A549 (cell line): ENCODE measurements at regions not wholly inside any gene's neighbourhood (a gene's known extent, or its start where the extent isn't known, plus 50 kb on each side); places are given as distances from the start of the nearest gene placed in this dataset.
A peak's percentile ranks its signal among the peaks of the same experiment; 100 is the strongest.

Experiments
- ATAC-seq, 2 experiments: fragments of 200-7000 bp in 1 of 2; fragments of >200 bp in 1 of 2; cut with Nextera tagmentation in 1 of 2; cut with Tn5 transposase in 1 of 2; 3 replicates each; pipeline versions ENCODE4 v1.8.0 to v1.9.1; 2018 to 2020; ENCODE audit warnings: mild to moderate bottlenecking in 1 of 2, moderate library complexity in 1 of 2
- CTCF ChIA-PET: fragments of 300-600 bp; sonication (Branson Sonifier 250); formaldehyde crosslinking; extraction: SDS; loops from one replicate; lab custom pipeline; 2021; ENCODE audit warnings: antibody characterized with exemption, inconsistent platforms; lab: Yijun Ruan, JAX
- POLR2A ChIA-PET: fragments of 350-600 bp; formaldehyde crosslinking; extraction: SDS; loops from one replicate; lab custom pipeline; 2021; ENCODE audit warnings: antibody characterized with exemption, inconsistent platforms; lab: Yijun Ruan, JAX
- DNase-seq, 2 experiments: peaks; one replicate each; pipeline versions ENCODE4 v3.0.0 to v3.0.0-alpha.2; 2011 to 2016; ENCODE audit warnings: low read depth in 1 of 2, low spot score in 1 of 2
- FAIRE-seq: peaks from 2 replicates; lab custom pipeline; 2011; peaks lifted over from hg19 to GRCh38; lab: Jason Lieb, UNC
- H3K27ac ChIP-seq, 2 experiments: fragments of >200 bp; sonication (Bioruptor Twin); formaldehyde crosslinking; 3 replicates each; pipeline ENCODE4 v1.5.1; 2016 to 2017
- H3K4me1 ChIP-seq: fragments of >200 bp; sonication (Bioruptor Twin); formaldehyde crosslinking; 3 replicates; pipeline ENCODE4 v1.6.1; 2016
- H3K4me2 ChIP-seq: fragments of >200 bp; sonication (Bioruptor Twin); formaldehyde crosslinking; 3 replicates; pipeline ENCODE4 v1.6.1; 2016
- H3K4me3 ChIP-seq: fragments of >200 bp; sonication (Bioruptor Twin); formaldehyde crosslinking; 3 replicates; pipeline ENCODE4 v1.5.1; 2016
- H3K9me3 ChIP-seq: fragments of >200 bp; sonication (Bioruptor Twin); formaldehyde crosslinking; 3 replicates; pipeline ENCODE4 v1.6.1; 2016
- BHLHE40 ChIP-seq: IDR thresholded peaks from 2 replicates; pipeline ENCODE4 v1.6.1; 2012; ENCODE audit warnings: low read depth, low read length, inconsistent platforms
- EHMT2 ChIP-seq: fragments of 200-600 bp; sonication (generic); IDR thresholded peaks from 2 replicates; pipeline ENCODE4 v1.6.1; 2016; ENCODE audit warnings: antibody characterized with exemption, low read depth, mild to moderate bottlenecking, moderate library complexity
- EP300 ChIP-seq, 2 experiments: fragments of >200 bp; sonication (Bioruptor Twin); formaldehyde crosslinking; IDR thresholded peaks; 2 replicates in 1 of 2; 3 replicates in 1 of 2; pipeline ENCODE4 v1.6.1; 2016 to 2017
- FOXS1 ChIP-seq: fragments of 250-450 bp; sonication (Bioruptor Pico); IDR thresholded peaks from 2 replicates; pipeline ENCODE4 v1.5.0; 2020; ENCODE audit warnings: mild to moderate bottlenecking, moderate library complexity
- MAFK ChIP-seq: fragments of 450-650 bp; IDR thresholded peaks from 2 replicates; pipeline ENCODE4 v1.6.1; 2014; ENCODE audit not compliant: partially characterized antibody
- NFE2L2 ChIP-seq: fragments of 150-350 bp; conservative IDR thresholded peaks from 2 replicates; pipeline ENCODE4 v1.6.1; 2014; ENCODE audit warnings: low read length
- PHF8 ChIP-seq: fragments of 200-600 bp; sonication (generic); IDR thresholded peaks from 2 replicates; pipeline ENCODE4 v1.6.1; 2016; ENCODE audit warnings: low read depth, mild to moderate bottlenecking, antibody characterized with exemption, moderate library complexity, borderline replicate concordance
- RAD21 ChIP-seq, 2 experiments: fragments of >200 bp in 1 of 2; sonication (Bioruptor Twin) in 1 of 2; formaldehyde crosslinking in 1 of 2; IDR thresholded peaks in 1 of 2; conservative IDR thresholded peaks in 1 of 2; 2 replicates in 1 of 2; 3 replicates in 1 of 2; pipeline ENCODE4 v1.6.1; 2012 to 2018; ENCODE audit warnings: inconsistent platforms in 1 of 2
- RARB ChIP-seq: fragments of 250-450 bp; sonication (Bioruptor Pico); IDR thresholded peaks from 2 replicates; pipeline ENCODE4 v1.8.0; 2021; ENCODE audit warnings: mild to moderate bottlenecking, moderate library complexity
- ZFP36 ChIP-seq: fragments of 450-650 bp; IDR thresholded peaks from 2 replicates; pipeline ENCODE4 v1.6.1; 2014; ENCODE audit warnings: borderline replicate concordance; ENCODE audit not compliant: partially characterized antibody
- ZNF302 ChIP-seq: fragments of 250-450 bp; sonication (Bioruptor Pico); IDR thresholded peaks from 2 replicates; pipeline ENCODE4 v1.9.0; 2021; ENCODE audit warnings: inconsistent platforms, mild to moderate bottlenecking, moderate library complexity
- WGBS: methylation state at CpG from one replicate; pipeline ENCODE4 v1.1.6; 2017; ENCODE audit errors: missing lambda C conversion rate; 5-methylcytosine and 5-hydroxymethylcytosine counted together
- TF ChIP-seq, protein P1 (sequence below): fragments of 200-600 bp; sonication (generic); IDR thresholded peaks from 2 replicates; pipeline ENCODE4 v1.6.1; 2016; ENCODE audit warnings: antibody characterized with exemption, mild to moderate bottlenecking, moderate library complexity
- TF ChIP-seq, protein P2 (sequence below): fragments of >200 bp; sonication (Bioruptor Twin); formaldehyde crosslinking; IDR thresholded peaks from 2 replicates; pipeline ENCODE4 v1.6.1; 2016
- TF ChIP-seq, protein P3 (sequence below): fragments of >200 bp; sonication (Bioruptor Twin); formaldehyde crosslinking; IDR thresholded peaks from 3 replicates; pipeline ENCODE4 v1.5.1; 2016

DNA sequence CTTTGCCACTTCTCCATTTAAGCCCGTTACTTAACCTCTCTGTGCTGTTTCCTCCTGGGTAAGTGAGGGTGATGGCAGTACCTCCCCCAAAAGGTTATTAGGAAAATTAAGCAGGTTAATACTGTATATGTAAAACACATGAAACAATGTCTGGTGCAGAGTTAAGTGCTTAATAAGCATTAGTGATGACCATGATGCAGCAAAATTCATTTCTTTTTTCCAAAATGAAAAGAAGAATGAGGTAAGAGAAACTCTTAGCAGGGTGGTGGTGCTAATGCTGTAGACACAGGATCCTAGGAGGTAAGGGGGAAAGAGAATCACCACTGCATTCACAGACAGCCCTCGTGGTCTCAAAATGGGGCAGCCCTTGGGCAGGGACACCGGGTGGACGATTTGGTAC, 115.1 kb upstream of the RAI14 start:
- peaks cover under 1% of the 10 kb centered on the region; the same call in 1 of the 3 replicates for H3K4me1 ChIP-seq
- FAIRE-seq (no peak), ATAC-seq (no peak)
- no peak overlapping the region for H3K4me3 ChIP-seq
- CTCF ChIA-PET, result interaction anchor here (1.4 kb wide), 1 partner anchor 55 kb away, joined by 3 read pairs; no protein-coding TSS in a partner anchor
- H3K4me2 ChIP-seq, result no peak overlapping the region
- no peak overlapping the region for H3K27ac ChIP-seq
- 71% methylated on average over 4 of the region's 4 CpGs for WGBS
- POLR2A ChIA-PET, result no interaction called here
- TF ChIP-seq MAFK (peak; percentile 52), RAD21 (conservative IDR thresholded peaks at IDR 0.05 in 1 of 2, IDR thresholded peaks at IDR 0.05 in 1 of 2) (no peak)
- TF ChIP-seq, all 56 proteins: peak for 1
- peaks cover 18% of the 10 kb centered on the region for H3K9me3 ChIP-seq
- no peak for DNase-seq

DNA sequence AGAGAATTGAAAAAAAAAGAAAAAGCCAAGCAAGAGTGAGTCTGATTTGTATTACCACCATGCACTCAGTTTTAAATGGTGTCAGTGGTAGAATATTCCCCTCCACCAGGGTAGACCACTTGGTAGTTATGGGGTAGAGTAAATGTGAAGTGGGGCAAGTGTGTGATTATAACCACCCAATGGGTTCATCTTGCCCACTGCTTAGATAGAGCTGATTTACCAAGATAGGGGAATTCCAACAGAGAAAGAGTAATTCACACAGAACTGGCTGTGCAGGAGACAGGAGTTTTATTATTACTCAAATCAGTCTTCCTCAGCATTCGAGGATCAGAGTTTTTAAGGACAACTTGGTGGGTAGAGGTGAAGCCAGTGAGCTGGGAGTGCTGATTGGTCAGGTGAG, 113.3 kb upstream of the RAI14 start:
- H3K27ac ChIP-seq, result no peak overlapping the region
- POLR2A ChIA-PET, result no interaction called here
- peaks cover 23% of the 10 kb centered on the region for H3K9me3 ChIP-seq
- FAIRE-seq (no peak), DNase-seq (no peak), ATAC-seq (no peak)
- WGBS, result 17% methylated on average over 1 of the region's 1 CpG
- H3K4me3 ChIP-seq, result no peak overlapping the region
- H3K4me1 ChIP-seq, result no peaks in the 10 kb centered on the region
- TF ChIP-seq FOXS1 (CRISPR knock-in tag), result no peak
- CTCF ChIA-PET, result interaction anchor here (0.8 to 1.4 kb wide), 2 partner anchors 9 to 11 kb away, joined by 3 to 4 read pairs; no protein-coding TSS in a partner anchor
- no peak overlapping the region for H3K4me2 ChIP-seq

DNA sequence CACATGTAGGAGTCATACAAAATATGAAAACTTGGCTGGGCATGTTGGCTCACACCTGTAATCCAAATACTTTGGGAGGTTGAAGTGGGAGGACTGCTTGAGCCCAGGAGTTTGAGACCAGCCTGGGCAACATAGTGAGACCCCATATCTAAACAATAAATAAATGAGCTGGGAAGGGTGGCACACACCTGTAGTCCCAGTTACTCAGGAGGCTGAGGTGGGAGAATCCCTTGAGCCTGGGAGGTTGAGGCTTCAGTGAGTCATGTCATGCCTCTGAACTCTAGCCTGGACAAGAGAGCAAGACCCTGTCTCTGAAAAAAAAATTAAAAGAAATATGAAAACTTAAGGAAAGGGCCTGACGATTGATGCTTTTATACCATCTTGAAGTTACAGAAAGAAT, 112.4 kb upstream of the RAI14 start:
- Histone ChIP-seq H3K4me3 (no peak overlapping the region), H3K4me2 (no peak overlapping the region), H3K9me3 (peaks cover 23% of the 10 kb centered on the region), H3K27ac (no peak overlapping the region), H3K4me1 (no peaks in the 10 kb centered on the region)
- TF ChIP-seq, protein P1, sequence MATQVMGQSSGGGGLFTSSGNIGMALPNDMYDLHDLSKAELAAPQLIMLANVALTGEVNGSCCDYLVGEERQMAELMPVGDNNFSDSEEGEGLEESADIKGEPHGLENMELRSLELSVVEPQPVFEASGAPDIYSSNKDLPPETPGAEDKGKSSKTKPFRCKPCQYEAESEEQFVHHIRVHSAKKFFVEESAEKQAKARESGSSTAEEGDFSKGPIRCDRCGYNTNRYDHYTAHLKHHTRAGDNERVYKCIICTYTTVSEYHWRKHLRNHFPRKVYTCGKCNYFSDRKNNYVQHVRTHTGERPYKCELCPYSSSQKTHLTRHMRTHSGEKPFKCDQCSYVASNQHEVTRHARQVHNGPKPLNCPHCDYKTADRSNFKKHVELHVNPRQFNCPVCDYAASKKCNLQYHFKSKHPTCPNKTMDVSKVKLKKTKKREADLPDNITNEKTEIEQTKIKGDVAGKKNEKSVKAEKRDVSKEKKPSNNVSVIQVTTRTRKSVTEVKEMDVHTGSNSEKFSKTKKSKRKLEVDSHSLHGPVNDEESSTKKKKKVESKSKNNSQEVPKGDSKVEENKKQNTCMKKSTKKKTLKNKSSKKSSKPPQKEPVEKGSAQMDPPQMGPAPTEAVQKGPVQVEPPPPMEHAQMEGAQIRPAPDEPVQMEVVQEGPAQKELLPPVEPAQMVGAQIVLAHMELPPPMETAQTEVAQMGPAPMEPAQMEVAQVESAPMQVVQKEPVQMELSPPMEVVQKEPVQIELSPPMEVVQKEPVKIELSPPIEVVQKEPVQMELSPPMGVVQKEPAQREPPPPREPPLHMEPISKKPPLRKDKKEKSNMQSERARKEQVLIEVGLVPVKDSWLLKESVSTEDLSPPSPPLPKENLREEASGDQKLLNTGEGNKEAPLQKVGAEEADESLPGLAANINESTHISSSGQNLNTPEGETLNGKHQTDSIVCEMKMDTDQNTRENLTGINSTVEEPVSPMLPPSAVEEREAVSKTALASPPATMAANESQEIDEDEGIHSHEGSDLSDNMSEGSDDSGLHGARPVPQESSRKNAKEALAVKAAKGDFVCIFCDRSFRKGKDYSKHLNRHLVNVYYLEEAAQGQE, result no peak
- TF ChIP-seq BHLHE40, result no peak
- TF ChIP-seq, protein P2, sequence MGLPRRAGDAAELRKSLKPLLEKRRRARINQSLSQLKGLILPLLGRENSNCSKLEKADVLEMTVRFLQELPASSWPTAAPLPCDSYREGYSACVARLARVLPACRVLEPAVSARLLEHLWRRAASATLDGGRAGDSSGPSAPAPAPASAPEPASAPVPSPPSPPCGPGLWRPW, result no peak
- no peak for TF ChIP-seq RAD21 (conservative IDR thresholded peaks at IDR 0.05 in 1 of 2, IDR thresholded peaks at IDR 0.05 in 1 of 2)
- TF ChIP-seq ZNF302, result no peak
- TF ChIP-seq EHMT2, result no peak
- TF ChIP-seq NFE2L2, result no peak
- TF ChIP-seq PHF8, result no peak
- TF ChIP-seq EP300 (IDR thresholded peaks at IDR 0.05), result no peak
- no peak for FAIRE-seq
- CTCF ChIA-PET, result interaction anchor here (1.4 kb wide), 1 partner anchor 10 kb away, joined by 4 read pairs; no protein-coding TSS in a partner anchor
- ATAC-seq, result no peak
- no peak for DNase-seq
- POLR2A ChIA-PET, result no interaction called here
- WGBS, result 0% methylated on average over 1 of the region's 1 CpG

DNA sequence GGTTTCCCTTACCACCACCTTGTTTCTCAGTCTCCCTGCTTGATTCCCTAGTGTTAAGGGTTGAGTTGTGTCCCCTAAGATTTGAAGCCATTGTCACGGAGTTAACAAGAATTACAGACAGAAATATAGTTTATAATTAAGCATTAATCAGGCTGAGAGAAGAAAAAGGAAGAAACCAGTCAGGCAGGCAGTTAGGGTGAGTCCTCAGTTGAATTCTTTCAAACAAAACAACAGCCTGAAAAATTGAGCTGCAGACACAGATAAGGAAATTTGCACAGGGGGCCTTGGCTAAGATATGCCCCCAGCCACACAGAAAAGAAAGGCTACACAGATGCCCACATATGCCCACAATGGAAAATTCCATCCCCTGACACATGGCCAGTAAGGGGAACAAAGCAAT, 111.7 kb upstream of the RAI14 start:
- TF ChIP-seq ZFP36, result peak; percentile 98
- TF ChIP-seq, protein P3, sequence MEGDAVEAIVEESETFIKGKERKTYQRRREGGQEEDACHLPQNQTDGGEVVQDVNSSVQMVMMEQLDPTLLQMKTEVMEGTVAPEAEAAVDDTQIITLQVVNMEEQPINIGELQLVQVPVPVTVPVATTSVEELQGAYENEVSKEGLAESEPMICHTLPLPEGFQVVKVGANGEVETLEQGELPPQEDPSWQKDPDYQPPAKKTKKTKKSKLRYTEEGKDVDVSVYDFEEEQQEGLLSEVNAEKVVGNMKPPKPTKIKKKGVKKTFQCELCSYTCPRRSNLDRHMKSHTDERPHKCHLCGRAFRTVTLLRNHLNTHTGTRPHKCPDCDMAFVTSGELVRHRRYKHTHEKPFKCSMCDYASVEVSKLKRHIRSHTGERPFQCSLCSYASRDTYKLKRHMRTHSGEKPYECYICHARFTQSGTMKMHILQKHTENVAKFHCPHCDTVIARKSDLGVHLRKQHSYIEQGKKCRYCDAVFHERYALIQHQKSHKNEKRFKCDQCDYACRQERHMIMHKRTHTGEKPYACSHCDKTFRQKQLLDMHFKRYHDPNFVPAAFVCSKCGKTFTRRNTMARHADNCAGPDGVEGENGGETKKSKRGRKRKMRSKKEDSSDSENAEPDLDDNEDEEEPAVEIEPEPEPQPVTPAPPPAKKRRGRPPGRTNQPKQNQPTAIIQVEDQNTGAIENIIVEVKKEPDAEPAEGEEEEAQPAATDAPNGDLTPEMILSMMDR, result no peak
- TF ChIP-seq RARB (CRISPR knock-in tag), result no peak
- no peak overlapping the region for H3K4me2 ChIP-seq
- H3K4me1 ChIP-seq, result no peaks in the 10 kb centered on the region
- ATAC-seq (no peak), DNase-seq (no peak), FAIRE-seq (no peak)
- no peak overlapping the region for H3K27ac ChIP-seq
- POLR2A ChIA-PET, result no interaction called here
- CTCF ChIA-PET, result interaction anchor here (0.8 to 1.1 kb wide), 2 partner anchors 21 to 613 kb away, joined by 3 read pairs; no protein-coding TSS in a partner anchor
- 9% methylated on average over 1 of the region's 1 CpG for WGBS
- H3K9me3 ChIP-seq, result peaks cover 23% of the 10 kb centered on the region
- H3K4me3 ChIP-seq, result no peak overlapping the region
